Iris pigment epithelial cell (primary cell): ENCODE measurements at regions not wholly inside any gene's neighbourhood (a gene's known extent, or its start where the extent isn't known, plus 50 kb on each side); places are given as distances from the start of the nearest gene placed in this dataset.

ENCODE experiments used
- DNase-seq: peaks from one replicate; pipeline ENCODE4 v3.0.0-alpha.2; 2011; ENCODE audit warnings: low read depth

GRCh38 chr13:24050292-24050711 lies 110.2 kb upstream of the SPATA13 start:
- peak; percentile 71 for DNase-seq

GRCh38 chr13:24050796-24051715 lies 109.5 kb upstream of the SPATA13 start:
- no peak for DNase-seq

GRCh38 chr13:24052547-24053518 lies 107.7 kb upstream of the SPATA13 start:
- DNase-seq, result peak; percentile 9

GRCh38 chr13:24053519-24054251 lies 106.8 kb upstream of the SPATA13 start:
- peak; percentile 55 for DNase-seq

- no peak for DNase-seq
These were observed 103.8 kb upstream of the SPATA13 start for GRCh38 chr13:24056616-24057137.

GRCh38 chr13:24060993-24061392 lies 99.5 kb upstream of the SPATA13 start:
- no peak for DNase-seq

- peak; percentile 9 for DNase-seq
These were observed 97.1 kb upstream of the SPATA13 start for GRCh38 chr13:24063281-24063877.

GRCh38 chr13:24064371-24064770 lies 96.1 kb upstream of the SPATA13 start:
- no peak for DNase-seq

GRCh38 chr13:24065176-24065575 lies 95.3 kb upstream of the SPATA13 start:
- no peak for DNase-seq

GRCh38 chr13:24066405-24067295 lies 93.9 kb upstream of the SPATA13 start:
- no peak for DNase-seq

- no peak for DNase-seq
These were observed 92.0 kb upstream of the SPATA13 start for GRCh38 chr13:24068472-24068871.

GRCh38 chr13:24071016-24071415 lies 89.5 kb upstream of the SPATA13 start:
- no peak for DNase-seq

GRCh38 chr13:24071423-24072075 lies 89.0 kb upstream of the SPATA13 start:
- peak; percentile 8 for DNase-seq

GRCh38 chr13:24073657-24074056 lies 86.9 kb upstream of the SPATA13 start:
- no peak for DNase-seq

GRCh38 chr13:24074678-24075077 lies 85.8 kb upstream of the SPATA13 start:
- DNase-seq, result no peak

- no peak for DNase-seq
These were observed 85.2 kb upstream of the SPATA13 start for GRCh38 chr13:24075137-24075975.

- no peak for DNase-seq
These were observed 84.4 kb upstream of the SPATA13 start for GRCh38 chr13:24076109-24076508.

GRCh38 chr13:24076636-24077035 lies 83.9 kb upstream of the SPATA13 start:
- DNase-seq, result no peak

GRCh38 chr13:24080134-24080533 lies 80.4 kb upstream of the SPATA13 start:
- DNase-seq, result no peak
